ENCODE measurements at regions not wholly inside any gene's neighbourhood (a gene's known extent, or its start where the extent isn't known, plus 50 kb on each side); places are given as distances from the start of the nearest gene placed in this dataset.

DNA sequence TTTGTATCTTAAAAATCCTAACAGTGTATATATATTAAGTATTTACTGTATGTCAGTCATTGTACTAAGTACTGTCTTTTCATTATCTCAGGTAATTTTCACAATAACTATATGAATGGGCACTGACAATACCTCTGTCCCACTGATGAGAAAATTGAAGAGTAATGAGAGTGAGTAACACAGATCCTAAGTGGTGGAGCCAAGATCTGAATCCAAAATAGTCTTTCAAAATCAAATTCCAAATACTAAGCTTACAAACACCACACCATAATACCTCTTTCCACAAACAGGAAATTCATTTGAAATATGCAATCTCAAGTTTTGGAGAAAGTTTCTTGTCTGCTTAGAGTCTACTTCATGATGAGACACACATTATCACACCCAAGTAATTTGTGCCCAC, 105.9 kb upstream of the EDEM3 start:
- TF ChIP-seq CSDC2 (CRISPR knock-in tag; IDR thresholded peaks at IDR 0.05) (no peak), ZNF565 (CRISPR knock-in tag; conservative IDR thresholded peaks at IDR 0.05; ENCODE audit: low read depth) (no peak), TCF4 (CRISPR knock-in tag; IDR thresholded peaks at IDR 0.05; ENCODE audit: borderline replicate concordance) (no peak), SNAI2 (CRISPR knock-in tag; IDR thresholded peaks at IDR 0.05) (no peak), RARB (CRISPR knock-in tag; IDR thresholded peaks at IDR 0.05) (no peak), ZFP30 (CRISPR knock-in tag; IDR thresholded peaks at IDR 0.05) (no peak), ZNF8 (CRISPR knock-in tag; IDR thresholded peaks at IDR 0.05) (no peak), ESRRG (CRISPR knock-in tag; IDR thresholded peaks at IDR 0.05) (no peak), ZFP3 (CRISPR knock-in tag; IDR thresholded peaks at IDR 0.05) (no peak), ARNTL (CRISPR knock-in tag; IDR thresholded peaks at IDR 0.05; ENCODE audit: borderline replicate concordance, low read depth) (no peak), TOX (CRISPR knock-in tag; IDR thresholded peaks at IDR 0.05; ENCODE audit: borderline replicate concordance) (no peak)
- TF ChIP-seq, protein P1, sequence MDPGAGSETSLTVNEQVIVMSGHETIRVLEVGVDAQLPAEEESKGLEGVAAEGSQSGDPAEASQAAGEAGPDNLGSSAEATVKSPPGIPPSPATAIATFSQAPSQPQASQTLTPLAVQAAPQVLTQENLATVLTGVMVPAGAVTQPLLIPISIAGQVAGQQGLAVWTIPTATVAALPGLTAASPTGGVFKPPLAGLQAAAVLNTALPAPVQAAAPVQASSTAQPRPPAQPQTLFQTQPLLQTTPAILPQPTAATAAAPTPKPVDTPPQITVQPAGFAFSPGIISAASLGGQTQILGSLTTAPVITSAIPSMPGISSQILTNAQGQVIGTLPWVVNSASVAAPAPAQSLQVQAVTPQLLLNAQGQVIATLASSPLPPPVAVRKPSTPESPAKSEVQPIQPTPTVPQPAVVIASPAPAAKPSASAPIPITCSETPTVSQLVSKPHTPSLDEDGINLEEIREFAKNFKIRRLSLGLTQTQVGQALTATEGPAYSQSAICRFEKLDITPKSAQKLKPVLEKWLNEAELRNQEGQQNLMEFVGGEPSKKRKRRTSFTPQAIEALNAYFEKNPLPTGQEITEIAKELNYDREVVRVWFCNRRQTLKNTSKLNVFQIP (CRISPR knock-in tag; IDR thresholded peaks at IDR 0.05; ENCODE audit: borderline replicate concordance, low read depth), result no peak
- TF ChIP-seq, protein P2, sequence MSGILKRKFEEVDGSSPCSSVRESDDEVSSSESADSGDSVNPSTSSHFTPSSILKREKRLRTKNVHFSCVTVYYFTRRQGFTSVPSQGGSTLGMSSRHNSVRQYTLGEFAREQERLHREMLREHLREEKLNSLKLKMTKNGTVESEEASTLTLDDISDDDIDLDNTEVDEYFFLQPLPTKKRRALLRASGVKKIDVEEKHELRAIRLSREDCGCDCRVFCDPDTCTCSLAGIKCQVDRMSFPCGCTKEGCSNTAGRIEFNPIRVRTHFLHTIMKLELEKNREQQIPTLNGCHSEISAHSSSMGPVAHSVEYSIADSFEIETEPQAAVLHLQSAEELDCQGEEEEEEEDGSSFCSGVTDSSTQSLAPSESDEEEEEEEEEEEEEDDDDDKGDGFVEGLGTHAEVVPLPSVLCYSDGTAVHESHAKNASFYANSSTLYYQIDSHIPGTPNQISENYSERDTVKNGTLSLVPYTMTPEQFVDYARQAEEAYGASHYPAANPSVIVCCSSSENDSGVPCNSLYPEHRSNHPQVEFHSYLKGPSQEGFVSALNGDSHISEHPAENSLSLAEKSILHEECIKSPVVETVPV (CRISPR knock-in tag; IDR thresholded peaks at IDR 0.05), result no peak
- TF ChIP-seq, protein P3, sequence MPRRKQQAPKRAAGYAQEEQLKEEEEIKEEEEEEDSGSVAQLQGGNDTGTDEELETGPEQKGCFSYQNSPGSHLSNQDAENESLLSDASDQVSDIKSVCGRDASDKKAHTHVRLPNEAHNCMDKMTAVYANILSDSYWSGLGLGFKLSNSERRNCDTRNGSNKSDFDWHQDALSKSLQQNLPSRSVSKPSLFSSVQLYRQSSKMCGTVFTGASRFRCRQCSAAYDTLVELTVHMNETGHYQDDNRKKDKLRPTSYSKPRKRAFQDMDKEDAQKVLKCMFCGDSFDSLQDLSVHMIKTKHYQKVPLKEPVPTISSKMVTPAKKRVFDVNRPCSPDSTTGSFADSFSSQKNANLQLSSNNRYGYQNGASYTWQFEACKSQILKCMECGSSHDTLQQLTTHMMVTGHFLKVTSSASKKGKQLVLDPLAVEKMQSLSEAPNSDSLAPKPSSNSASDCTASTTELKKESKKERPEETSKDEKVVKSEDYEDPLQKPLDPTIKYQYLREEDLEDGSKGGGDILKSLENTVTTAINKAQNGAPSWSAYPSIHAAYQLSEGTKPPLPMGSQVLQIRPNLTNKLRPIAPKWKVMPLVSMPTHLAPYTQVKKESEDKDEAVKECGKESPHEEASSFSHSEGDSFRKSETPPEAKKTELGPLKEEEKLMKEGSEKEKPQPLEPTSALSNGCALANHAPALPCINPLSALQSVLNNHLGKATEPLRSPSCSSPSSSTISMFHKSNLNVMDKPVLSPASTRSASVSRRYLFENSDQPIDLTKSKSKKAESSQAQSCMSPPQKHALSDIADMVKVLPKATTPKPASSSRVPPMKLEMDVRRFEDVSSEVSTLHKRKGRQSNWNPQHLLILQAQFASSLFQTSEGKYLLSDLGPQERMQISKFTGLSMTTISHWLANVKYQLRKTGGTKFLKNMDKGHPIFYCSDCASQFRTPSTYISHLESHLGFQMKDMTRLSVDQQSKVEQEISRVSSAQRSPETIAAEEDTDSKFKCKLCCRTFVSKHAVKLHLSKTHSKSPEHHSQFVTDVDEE (CRISPR knock-in tag; IDR thresholded peaks at IDR 0.05), result no peak

Measured in SK-N-SH treated with all-trans-retinoic acid at 6 μM for 48 hours (cell line).